Epithelial cell of prostate (primary cell): ENCODE measurements at regions not wholly inside any gene's neighbourhood (a gene's known extent, or its start where the extent isn't known, plus 50 kb on each side); places are given as distances from the start of the nearest gene placed in this dataset.

Source experiments
- DNase-seq: peaks from one replicate; pipeline ENCODE4 v3.0.0-alpha.2; 2011; ENCODE audit warnings: low read depth, low spot score
- H3K27ac ChIP-seq: fragments of 450-650 bp; 2 replicates; pipeline ENCODE4 v1.5.1; 2017; ENCODE audit warnings: mild to moderate bottlenecking

DNA sequence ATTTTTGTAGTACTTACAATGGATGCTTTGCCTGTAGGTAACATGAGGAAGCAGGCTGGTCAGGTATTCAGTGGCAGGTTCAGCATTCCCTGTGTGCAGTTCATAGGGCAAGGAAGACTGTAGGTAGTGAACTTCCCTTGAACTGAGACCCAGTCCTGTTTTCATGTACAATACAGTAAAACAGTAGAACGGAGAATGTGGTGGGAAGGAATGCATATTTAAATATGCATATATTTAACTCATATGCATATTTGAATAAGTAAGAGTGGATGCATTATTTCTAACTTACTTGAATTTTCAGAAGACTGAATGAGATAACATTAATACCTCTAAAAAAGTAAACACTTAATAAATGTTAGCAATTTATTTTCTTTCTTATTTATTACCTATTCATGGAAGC, 147.6 kb upstream of the FLRT2 start:
- no peak for DNase-seq
- no peak overlapping the region for H3K27ac ChIP-seq

DNA sequence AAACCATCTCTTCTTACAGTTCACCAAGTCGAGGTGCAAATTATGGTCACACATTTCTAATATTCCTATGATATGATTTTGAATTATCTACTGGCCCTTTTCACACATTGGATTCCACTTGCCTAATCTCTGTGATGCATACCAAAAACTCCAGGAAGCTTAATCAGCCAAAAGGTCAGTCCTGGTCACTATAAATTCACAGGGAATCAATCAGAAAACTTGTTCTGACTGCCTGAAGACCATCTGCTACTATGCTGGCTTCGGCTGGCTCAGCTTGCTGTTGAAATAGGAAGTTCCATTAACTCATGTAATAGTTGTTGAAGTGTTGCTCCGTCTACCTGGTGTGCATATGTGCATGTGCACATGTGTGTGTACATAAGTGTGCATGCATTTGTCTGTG, 142.8 kb upstream of the FLRT2 start:
- no peak for DNase-seq
- no peak overlapping the region for H3K27ac ChIP-seq

DNA sequence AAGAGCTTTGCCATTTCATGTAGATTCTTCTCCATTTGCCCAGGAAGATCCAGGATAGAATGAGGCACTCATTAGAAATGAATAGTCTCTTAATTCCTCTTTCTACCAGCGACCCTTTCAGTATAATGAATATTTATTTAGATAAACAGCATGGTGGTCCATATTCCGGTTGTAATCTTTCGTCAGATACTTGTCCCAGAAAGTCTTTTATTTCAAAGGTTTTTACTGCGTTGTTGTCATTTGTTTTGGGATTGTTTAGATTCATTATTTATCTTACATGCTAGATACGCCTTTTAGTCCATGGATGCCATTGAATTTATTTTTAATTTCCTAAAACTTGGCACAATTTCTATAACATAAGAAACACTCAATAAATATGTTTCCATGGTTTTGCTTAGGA, 139.7 kb upstream of the FLRT2 start:
- no peak for DNase-seq
- no peak overlapping the region for H3K27ac ChIP-seq

DNA sequence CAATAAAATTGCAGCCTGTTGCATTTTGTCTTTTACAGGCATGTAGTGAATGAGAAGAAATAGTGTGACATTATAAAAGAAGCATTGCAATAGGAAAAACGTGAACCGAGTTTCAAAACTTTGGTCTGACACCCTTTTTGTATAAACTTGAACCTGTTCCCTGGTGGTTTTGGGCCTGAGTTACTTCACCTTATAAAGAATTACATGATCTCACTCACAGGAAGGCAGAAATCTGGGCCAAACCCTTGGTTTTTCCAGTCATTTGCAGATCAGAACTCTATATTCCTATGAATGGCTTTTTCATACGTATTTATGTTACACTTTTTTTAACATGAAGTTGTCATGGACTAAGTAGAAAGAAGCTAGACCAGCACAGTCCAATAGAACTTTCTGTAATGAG, 138.5 kb upstream of the FLRT2 start:
- no peak for DNase-seq
- H3K27ac ChIP-seq: no peak overlapping the region

GRCh38 chr14:85391892-85392291, 138.1 kb upstream of the FLRT2 start:
- DNase-seq: no peak

GRCh38 chr14:85399186-85399585, 130.8 kb upstream of the FLRT2 start:
- no peak for DNase-seq
- H3K27ac ChIP-seq: no peak overlapping the region

More at GRCh38 chr14:85391892-85392291, 138.1 kb upstream of the FLRT2 start:
- no peak overlapping the region for H3K27ac ChIP-seq

- no peak for DNase-seq
- H3K27ac ChIP-seq: no peak overlapping the region
Observed at GRCh38 chr14:85400678-85401077, 129.3 kb upstream of the FLRT2 start.

DNA sequence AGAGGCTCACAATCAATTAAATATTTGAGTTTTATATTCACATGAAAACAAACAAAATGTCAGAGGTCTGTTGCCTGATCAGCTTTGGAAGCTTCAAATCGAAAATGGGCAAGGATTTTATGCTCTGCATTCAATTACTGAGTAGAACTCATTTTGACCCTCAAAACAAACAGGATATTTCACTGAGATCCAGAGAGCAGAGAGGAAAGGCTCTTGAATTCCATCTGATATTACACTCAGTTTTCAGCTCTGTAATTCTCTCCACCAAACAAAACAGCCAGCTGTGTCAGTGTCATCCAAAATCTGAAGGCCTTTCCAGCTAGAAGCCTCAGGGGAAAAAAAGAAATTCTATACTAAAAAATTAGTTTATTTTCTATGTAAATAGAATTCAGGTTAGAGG, 128.6 kb upstream of the FLRT2 start:
- no peak for DNase-seq
- no peak overlapping the region for H3K27ac ChIP-seq

DNA sequence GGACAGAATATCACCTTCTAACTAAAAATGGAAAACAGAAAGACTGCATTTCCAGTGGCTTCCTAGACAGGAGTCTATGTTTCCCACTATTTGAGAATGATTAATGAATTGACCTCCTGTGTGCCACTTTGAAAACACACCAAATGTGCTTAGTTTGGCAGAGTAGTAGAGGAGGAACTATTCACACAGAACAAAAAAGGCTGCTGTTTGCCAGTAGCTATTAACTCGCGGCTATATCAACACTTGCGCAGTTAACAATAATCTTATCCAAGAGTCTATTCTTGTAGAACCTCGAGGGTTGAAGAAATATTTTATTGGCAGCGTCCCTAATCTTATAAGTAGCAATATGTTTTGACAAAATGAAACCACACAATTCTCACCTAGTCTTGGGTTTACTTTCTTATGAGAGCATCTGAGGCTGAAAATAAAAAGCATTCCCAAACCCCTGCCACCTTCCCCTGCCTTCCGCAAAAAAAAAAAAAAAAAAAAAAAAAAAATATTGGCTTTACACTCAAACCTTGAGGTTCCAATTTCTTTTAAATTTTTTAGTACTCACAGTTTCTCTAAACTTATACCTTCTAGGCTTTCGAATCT, 127.3 kb upstream of the FLRT2 start:
- DNase-seq: no peak
- no peak overlapping the region for H3K27ac ChIP-seq

- no peak for DNase-seq
- peak overlapping the region; percentile 6 for H3K27ac ChIP-seq
Observed at GRCh38 chr14:85409481-85410210, 120.3 kb upstream of the FLRT2 start.

- no peak overlapping the region for H3K27ac ChIP-seq
- no peak for DNase-seq
Observed at GRCh38 chr14:85412756-85413155, 117.2 kb upstream of the FLRT2 start.

- no peak for DNase-seq
- H3K27ac ChIP-seq: peak overlapping the region; percentile 97
Observed at GRCh38 chr14:85413836-85414526, 116.0 kb upstream of the FLRT2 start.

DNA sequence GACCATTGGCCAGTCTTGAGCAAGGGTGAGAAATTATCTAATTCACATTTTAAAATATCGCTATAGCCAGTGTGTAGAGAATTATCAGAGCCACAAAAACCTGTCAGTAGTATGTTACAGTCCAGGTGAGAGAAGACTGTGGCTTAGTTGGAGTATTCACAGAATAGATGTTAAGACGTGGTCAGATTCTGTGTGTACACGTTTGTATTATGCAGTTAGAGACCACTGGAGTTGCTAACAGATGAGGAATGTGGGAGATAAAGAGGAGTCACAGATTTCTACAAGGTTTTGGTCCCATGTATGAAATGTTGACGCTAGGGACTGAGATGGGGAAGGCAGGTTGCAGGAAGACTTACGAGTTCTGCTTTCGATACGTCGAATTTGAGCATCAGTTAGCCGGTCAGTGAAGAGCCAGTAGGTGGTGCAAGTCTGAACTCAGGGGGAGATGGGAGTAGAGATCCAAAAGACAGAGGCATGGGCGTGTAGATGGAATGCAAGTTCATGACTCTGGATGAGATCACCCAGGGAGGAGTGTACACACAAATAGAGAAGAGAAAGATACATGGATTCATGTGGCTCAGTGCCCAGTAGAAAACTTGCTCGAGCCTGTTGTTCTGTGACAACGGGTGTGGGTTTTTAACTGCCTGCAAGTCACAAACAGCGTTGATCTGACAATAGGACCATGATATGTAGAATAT, 114.8 kb upstream of the FLRT2 start:
- DNase-seq: peak; percentile 99
- H3K27ac ChIP-seq: peak overlapping the region; percentile 97

DNA sequence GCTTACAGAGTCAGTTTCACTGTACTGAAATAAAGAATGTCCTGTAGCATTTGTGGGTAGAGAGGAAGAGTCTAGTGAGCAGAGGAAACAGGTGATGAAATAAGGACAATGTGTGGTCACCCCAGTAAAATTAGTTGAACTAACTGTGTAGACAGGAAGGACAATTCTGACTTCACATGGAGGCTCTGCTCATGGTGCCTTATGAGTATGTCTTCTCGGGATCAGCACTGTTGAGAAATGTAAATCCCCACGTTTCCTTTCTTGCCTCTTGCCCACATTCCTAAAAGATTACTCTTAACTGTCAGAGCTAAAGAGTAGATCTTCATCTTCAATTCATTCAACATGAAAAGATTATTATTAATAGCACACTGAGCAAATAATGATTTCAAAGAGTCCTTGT, 113.2 kb upstream of the FLRT2 start:
- no peak for DNase-seq
- H3K27ac ChIP-seq: peak overlapping the region; percentile 97

DNA sequence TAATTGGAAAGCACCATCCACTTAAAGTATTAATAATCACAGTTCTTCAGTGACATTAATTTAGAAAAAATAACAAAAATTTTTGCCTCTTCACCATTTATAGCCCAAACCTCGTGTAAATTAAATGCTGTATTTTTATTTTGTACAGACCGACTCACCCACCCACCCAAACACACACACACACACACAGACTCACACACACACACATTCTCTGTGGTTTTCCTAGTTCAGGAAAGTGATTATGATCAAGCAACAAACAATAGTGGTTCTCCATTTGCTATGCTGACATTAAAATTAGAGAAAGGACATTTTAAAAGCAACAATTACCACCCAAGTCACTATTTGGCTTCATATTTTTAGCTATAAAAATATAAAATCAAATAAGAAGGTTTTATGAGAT, 112.5 kb upstream of the FLRT2 start:
- no peak for DNase-seq
- H3K27ac ChIP-seq: peak overlapping the region; percentile 97

- DNase-seq: no peak
- no peak overlapping the region for H3K27ac ChIP-seq
Observed at GRCh38 chr14:85418721-85419120, 111.2 kb upstream of the FLRT2 start.

- H3K27ac ChIP-seq: peak overlapping the region; percentile 83
- DNase-seq: no peak
Observed at GRCh38 chr14:85420278-85420677, 109.7 kb upstream of the FLRT2 start.

GRCh38 chr14:85420707-85421106, 109.2 kb upstream of the FLRT2 start:
- H3K27ac ChIP-seq: peak overlapping the region; percentile 83
- no peak for DNase-seq

DNA sequence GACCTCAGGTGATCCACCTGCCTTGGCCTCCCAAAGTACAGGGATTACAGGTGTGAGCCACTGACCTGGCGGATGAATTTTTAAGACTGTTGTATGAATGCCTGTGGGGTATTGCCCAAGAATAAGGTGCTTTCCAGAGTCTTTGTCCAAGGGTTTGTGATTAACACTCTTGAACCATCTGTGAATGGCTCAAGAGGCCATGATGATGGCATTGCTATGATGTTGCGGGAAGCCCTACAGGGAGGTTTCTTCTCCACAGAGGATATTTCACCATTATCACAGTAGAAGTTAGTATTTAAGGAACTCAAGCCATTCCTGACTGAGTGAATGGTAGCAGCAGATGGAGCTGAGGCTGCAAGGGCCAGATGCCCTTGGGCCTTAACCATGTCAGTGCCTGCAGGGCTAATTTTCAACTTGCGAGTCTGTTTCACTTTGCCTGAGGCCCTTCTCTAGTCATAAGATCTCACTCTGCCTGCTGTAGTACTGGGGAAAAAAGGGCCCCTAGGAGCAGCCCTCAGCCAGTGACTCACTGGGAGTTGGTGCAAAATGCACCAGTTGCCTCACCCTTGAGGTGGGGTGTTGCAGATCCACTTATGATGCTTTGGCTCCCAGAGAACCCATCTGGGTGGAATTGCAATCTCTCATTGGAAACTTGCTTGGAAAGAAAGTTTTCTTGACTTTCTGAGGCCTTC, 108.6 kb upstream of the FLRT2 start:
- H3K27ac ChIP-seq: peak overlapping the region; percentile 83
- no peak for DNase-seq

DNA sequence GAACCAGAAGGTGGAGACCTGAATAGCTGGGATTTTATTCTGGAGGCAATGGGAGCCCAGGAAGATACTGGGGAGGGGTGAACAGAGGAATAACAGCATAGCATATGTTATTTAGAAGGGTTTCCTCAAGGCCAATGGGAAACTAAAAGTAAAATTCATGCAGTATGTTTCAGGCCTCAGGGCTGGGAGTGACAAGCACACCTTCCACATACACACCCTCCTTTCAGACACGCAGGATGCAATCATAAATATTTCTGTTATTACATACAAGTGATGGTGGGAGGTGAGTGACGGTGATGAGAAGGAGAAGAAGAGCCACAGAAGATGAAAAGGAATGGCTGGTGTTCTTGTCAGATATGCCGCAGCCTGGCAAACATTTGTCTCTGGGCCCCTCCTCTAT, 106.1 kb upstream of the FLRT2 start:
- no peak for DNase-seq
- H3K27ac ChIP-seq: peak overlapping the region; percentile 69
